MV-4-11 (cell line): ENCODE measurements at regions not wholly inside any gene's neighbourhood (a gene's known extent, or its start where the extent isn't known, plus 50 kb on each side); places are given as distances from the start of the nearest gene placed in this dataset.

ENCODE experiments used
- DNase-seq: peaks from one replicate; lab custom pipeline; 2025; lab: John Stamatoyannopoulos, UW

GRCh38 chr6:169339731-169340309, 86.2 kb upstream of the THBS2 start:
- no peak for DNase-seq

GRCh38 chr6:169339025-169339424, 85.4 kb upstream of the THBS2 start:
- no peak for DNase-seq

- DNase-seq = no peak
Measured at GRCh38 chr6:169337886-169338445, 84.3 kb upstream of the THBS2 start.

GRCh38 chr6:169335301-169335700, 81.7 kb upstream of the THBS2 start:
- DNase-seq = no peak

GRCh38 chr6:169332250-169332649, 78.6 kb upstream of the THBS2 start:
- no peak for DNase-seq

- peak; percentile 21 for DNase-seq
Measured at GRCh38 chr6:169328112-169328801, 74.6 kb upstream of the THBS2 start.

GRCh38 chr6:169326067-169326799, 72.6 kb upstream of the THBS2 start:
- DNase-seq = peak; percentile 15

- DNase-seq = no peak
Measured at GRCh38 chr6:169324656-169325459, 71.2 kb upstream of the THBS2 start.

- DNase-seq = no peak
Measured at GRCh38 chr6:169324086-169324485, 70.4 kb upstream of the THBS2 start.

- no peak for DNase-seq
Measured at GRCh38 chr6:169323221-169323620, 69.6 kb upstream of the THBS2 start.

GRCh38 chr6:169321546-169321945, 67.9 kb upstream of the THBS2 start:
- no peak for DNase-seq

- DNase-seq = no peak
Measured at GRCh38 chr6:169320013-169320412, 66.4 kb upstream of the THBS2 start.

GRCh38 chr6:169317441-169318202, 64.0 kb upstream of the THBS2 start:
- no peak for DNase-seq

GRCh38 chr6:169316651-169317050, 63.0 kb upstream of the THBS2 start:
- DNase-seq = no peak

GRCh38 chr6:169315830-169316614, 62.4 kb upstream of the THBS2 start:
- no peak for DNase-seq

- no peak for DNase-seq
Measured at GRCh38 chr6:169313347-169314010, 59.8 kb upstream of the THBS2 start.

GRCh38 chr6:169312658-169313346, 59.2 kb upstream of the THBS2 start:
- DNase-seq = no peak

- no peak for DNase-seq
Measured at GRCh38 chr6:169310983-169311382, 57.3 kb upstream of the THBS2 start.
